GM18870 (cell line): ENCODE measurements at regions not wholly inside any gene's neighbourhood (a gene's known extent, or its start where the extent isn't known, plus 50 kb on each side); places are given as distances from the start of the nearest gene placed in this dataset.

Experiments used
- ATAC-seq: cut with Tn5 transposase; IDR thresholded peaks from one replicate; pipeline ENCODE4 v1.9.1; 2021; ENCODE audit warnings: moderate library complexity; ENCODE audit not compliant: unreplicated experiment

GRCh38 chr6:4384656-4385055 is 249.3 kb upstream of the ECI2 start:
- ATAC-seq, result no peak

- ATAC-seq, result no peak
Observed at GRCh38 chr6:4383910-4384638, 248.7 kb upstream of the ECI2 start.

GRCh38 chr6:4382362-4382853 is 247.0 kb upstream of the ECI2 start:
- no peak for ATAC-seq

GRCh38 chr6:4381381-4381780 is 246.0 kb upstream of the ECI2 start:
- ATAC-seq, result no peak

- no peak for ATAC-seq
Observed at GRCh38 chr6:4380881-4381281, 245.5 kb upstream of the ECI2 start.

GRCh38 chr6:4379958-4380357 is 244.6 kb upstream of the ECI2 start:
- no peak for ATAC-seq

- ATAC-seq, result no peak
Observed at GRCh38 chr6:4378319-4378996, 243.1 kb upstream of the ECI2 start.

- ATAC-seq, result no peak
Observed at GRCh38 chr6:4377603-4378002, 242.2 kb upstream of the ECI2 start.

- no peak for ATAC-seq
Observed at GRCh38 chr6:4374216-4374615, 238.8 kb upstream of the ECI2 start.

GRCh38 chr6:4372866-4373265 is 237.5 kb upstream of the ECI2 start:
- ATAC-seq, result no peak

GRCh38 chr6:4371207-4371921 is 236.0 kb upstream of the ECI2 start:
- no peak for ATAC-seq

GRCh38 chr6:4370066-4370465 is 234.7 kb upstream of the ECI2 start:
- no peak for ATAC-seq

- no peak for ATAC-seq
Observed at GRCh38 chr6:4369616-4370015, 234.2 kb upstream of the ECI2 start.

- ATAC-seq, result no peak
Observed at GRCh38 chr6:4368649-4369048, 233.3 kb upstream of the ECI2 start.

- ATAC-seq, result no peak
Observed at GRCh38 chr6:4367643-4368042, 232.3 kb upstream of the ECI2 start.

GRCh38 chr6:4366635-4367395 is 231.4 kb upstream of the ECI2 start:
- ATAC-seq, result no peak

- ATAC-seq, result no peak
Observed at GRCh38 chr6:4365686-4366085, 230.3 kb upstream of the ECI2 start.

- ATAC-seq, result no peak
Observed at GRCh38 chr6:4364711-4365110, 229.3 kb upstream of the ECI2 start.

- ATAC-seq, result no peak
Observed at GRCh38 chr6:4364172-4364571, 228.8 kb upstream of the ECI2 start.

GRCh38 chr6:4363656-4364055 is 228.3 kb upstream of the ECI2 start:
- no peak for ATAC-seq

- no peak for ATAC-seq
Observed at GRCh38 chr6:4362326-4362725, 227.0 kb upstream of the ECI2 start.
